Keratinocyte (primary cell): ENCODE measurements at regions not wholly inside any gene's neighbourhood (a gene's known extent, or its start where the extent isn't known, plus 50 kb on each side); places are given as distances from the start of the nearest gene placed in this dataset.

Source experiments
- DNase-seq: peaks from one replicate; pipeline ENCODE4 v3.0.0-alpha.2; 2011; ENCODE audit warnings: low read depth, missing footprints, low spot score
- FAIRE-seq: peaks from 2 replicates; lab custom pipeline; 2011; peaks lifted over from hg19 to GRCh38; lab: Jason Lieb, UNC
- H2AFZ ChIP-seq: 2 replicates; pipeline ENCODE4 v1.6.0; 2012; ENCODE audit warnings: low read length, control low read depth, inconsistent platforms; ENCODE audit not compliant: control insufficient read depth
- H3K27ac ChIP-seq: 2 replicates; pipeline ENCODE4 v1.5.1; 2011; ENCODE audit warnings: low read length; ENCODE audit not compliant: control insufficient read depth, insufficient read depth
- H3K27me3 ChIP-seq: 3 replicates; pipeline ENCODE4 v1.6.0; 2011; ENCODE audit warnings: low read length; ENCODE audit not compliant: control insufficient read depth, insufficient read depth; ENCODE audit errors: extremely low read depth
- H3K36me3 ChIP-seq, 2 experiments: 2 replicates in 1 of 2; 3 replicates in 1 of 2; pipeline ENCODE4 v1.5.1; 2011; ENCODE audit warnings: low read length in 2 of 2, mild to moderate bottlenecking in 1 of 2; ENCODE audit not compliant: control insufficient read depth in 2 of 2, insufficient read depth in 2 of 2; ENCODE audit errors: extremely low read depth in 1 of 2
- H3K4me1 ChIP-seq: 3 replicates; pipeline ENCODE4 v1.5.1; 2011; ENCODE audit warnings: low read length; ENCODE audit not compliant: control insufficient read depth, insufficient read depth; ENCODE audit errors: extremely low read depth
- H3K4me2 ChIP-seq: 3 replicates; pipeline ENCODE4 v1.6.0; 2011; ENCODE audit warnings: low read depth, low read length; ENCODE audit not compliant: control insufficient read depth, insufficient read depth; ENCODE audit errors: extremely low read depth
- H3K4me3 ChIP-seq, 3 experiments: fragments of 200-600 bp in 1 of 3; sonication (generic) in 1 of 3; 2 replicates in 2 of 3; 3 replicates in 1 of 3; pipeline ENCODE4 v1.5.1; 2011 to 2016; ENCODE audit warnings: low read length in 3 of 3, mild to moderate bottlenecking in 3 of 3, control low read depth in 2 of 3, inconsistent platforms in 1 of 3, low read depth in 1 of 3, mixed read lengths in 1 of 3, mixed run types in 1 of 3, moderate library complexity in 1 of 3; ENCODE audit not compliant: control insufficient read depth in 2 of 3, insufficient read depth in 2 of 3; ENCODE audit errors: extremely low read depth in 1 of 3
- H3K79me2 ChIP-seq: 2 replicates; pipeline ENCODE4 v1.6.0; 2012; ENCODE audit warnings: low read length; ENCODE audit not compliant: control insufficient read depth, insufficient read depth
- H3K9ac ChIP-seq: 3 replicates; pipeline ENCODE4 v1.6.0; 2011; ENCODE audit warnings: low read length; ENCODE audit not compliant: control insufficient read depth, insufficient read depth; ENCODE audit errors: extremely low read depth
- H3K9me1 ChIP-seq: 3 replicates; pipeline ENCODE4 v1.6.0; 2011; ENCODE audit warnings: low read length; ENCODE audit not compliant: control insufficient read depth, insufficient read depth; ENCODE audit errors: extremely low read depth
- H3K9me3 ChIP-seq: 2 replicates; pipeline ENCODE4 v1.5.1; 2012; ENCODE audit warnings: low read depth, low read length; ENCODE audit not compliant: control insufficient read depth
- H4K20me1 ChIP-seq: 3 replicates; pipeline ENCODE4 v1.6.0; 2011; ENCODE audit warnings: low read length; ENCODE audit not compliant: control insufficient read depth, insufficient read depth; ENCODE audit errors: extremely low read depth
- CTCF ChIP-seq, 3 experiments: IDR thresholded peaks in 1 of 3; conservative IDR thresholded peaks in 1 of 3; optimal IDR thresholded peaks in 1 of 3; 2 replicates in 2 of 3; 3 replicates in 1 of 3; pipeline versions ENCODE3 to v1.5.1; 2011; ENCODE audit warnings: low read length in 3 of 3, mild to moderate bottlenecking in 3 of 3, moderate library complexity in 2 of 3, control low read depth in 1 of 3, inconsistent platforms in 1 of 3; ENCODE audit not compliant: insufficient read depth in 2 of 3; ENCODE audit errors: extremely low read depth in 1 of 3
- EZH2 ChIP-seq: IDR thresholded peaks from one replicate; pipeline ENCODE4 v1.6.1; 2012; ENCODE audit warnings: inconsistent platforms, mild to moderate bottlenecking, low read length, moderate library complexity
- dilution Hi-C: fragments of 300-500 bp; cut with MboI; formaldehyde crosslinking; loops from one replicate; pipeline ENCODE4 v1.7.0; 2020; ENCODE audit warnings: low sequenced_read_pairs; ENCODE audit not compliant: extremely low pct_ligation_motif_present

GRCh38 chr12:47551426-47551851 lies 154.4 kb downstream of the RPAP3 start:
- DNase-seq (no peak), FAIRE-seq (peak; percentile 29)
- no peak for TF ChIP-seq CTCF (optimal IDR thresholded peaks at IDR 0.05 in 1 of 3, IDR thresholded peaks at IDR 0.05 in 1 of 3, conservative IDR thresholded peaks at IDR 0.05 in 1 of 3; ENCODE audit: extremely low read depth in 1 of 3, insufficient read depth in 2 of 3, low read length in 3 of 3)
- no peak for TF ChIP-seq EZH2
- no peak overlapping the region for H3K4me3 ChIP-seq
- H4K20me1 ChIP-seq: no peaks in the 10 kb centered on the region
- no peaks in the 10 kb centered on the region for H3K9me1 ChIP-seq
- no peaks in the 10 kb centered on the region for H3K36me3 ChIP-seq
- no peaks in the 10 kb centered on the region for H3K79me2 ChIP-seq
- no peaks in the 10 kb centered on the region for H3K27me3 ChIP-seq
- H3K4me2 ChIP-seq: no peak overlapping the region
- peaks cover 4% of the 10 kb centered on the region for H3K9me3 ChIP-seq
- dilution Hi-C loops: no loop called here
- H3K27ac ChIP-seq: no peak overlapping the region
- no peak overlapping the region for H2AFZ ChIP-seq
- H3K4me1 ChIP-seq: peaks cover 6% of the 10 kb centered on the region
- H3K9ac ChIP-seq: no peak overlapping the region

DNA sequence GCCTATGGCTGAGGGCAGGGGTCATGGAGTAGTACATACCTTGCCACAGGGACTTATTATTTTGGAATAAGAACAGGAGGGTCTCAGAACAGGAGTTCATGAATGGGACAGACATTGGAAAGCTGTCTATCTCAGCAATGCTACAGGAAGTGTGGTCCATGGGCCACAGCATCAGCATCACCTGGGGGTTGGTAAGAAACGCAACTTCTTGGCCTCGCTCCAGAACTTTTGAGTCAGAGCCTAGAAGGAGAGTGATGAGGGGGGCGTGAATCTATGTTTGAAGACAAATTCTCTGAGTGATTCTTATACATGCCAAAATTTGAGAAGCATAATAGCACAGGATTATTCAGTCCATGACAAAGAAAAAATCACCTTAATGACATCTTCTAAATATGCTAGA lies 156.6 kb downstream of the RPAP3 start:
- no peak overlapping the region for H3K27ac ChIP-seq
- no peaks in the 10 kb centered on the region for H3K9me1 ChIP-seq
- no peaks in the 10 kb centered on the region for H3K27me3 ChIP-seq
- no peak overlapping the region for H2AFZ ChIP-seq
- no peak overlapping the region for H3K4me2 ChIP-seq
- H3K9me3 ChIP-seq: peaks cover 4% of the 10 kb centered on the region
- H4K20me1 ChIP-seq: no peaks in the 10 kb centered on the region
- no peak overlapping the region for H3K9ac ChIP-seq
- no peak overlapping the region for H3K4me3 ChIP-seq
- H3K36me3 ChIP-seq: no peaks in the 10 kb centered on the region
- DNase-seq (no peak), FAIRE-seq (no peak)
- H3K79me2 ChIP-seq: no peaks in the 10 kb centered on the region
- dilution Hi-C loops: no loop called here
- TF ChIP-seq CTCF (optimal IDR thresholded peaks at IDR 0.05 in 1 of 3, IDR thresholded peaks at IDR 0.05 in 1 of 3, conservative IDR thresholded peaks at IDR 0.05 in 1 of 3; ENCODE audit: extremely low read depth in 1 of 3, insufficient read depth in 2 of 3, low read length in 3 of 3): no peak
- TF ChIP-seq EZH2: no peak
- H3K4me1 ChIP-seq: no peaks in the 10 kb centered on the region
